Upper lobe of left lung (tissue), 4 donors: ENCODE measurements at regions not wholly inside any gene's neighbourhood (a gene's known extent, or its start where the extent isn't known, plus 50 kb on each side); places are given as distances from the start of the nearest gene placed in this dataset.

Source experiments
- CTCF ChIP-seq, 6 experiments: fragments of 450-650 bp in 4 of 6; fragments of 200-600 bp in 2 of 6; sonication (generic) in 2 of 6; IDR thresholded peaks; one replicate each; pipeline ENCODE4 v1.5.1; 2016 to 2019; ENCODE audit warnings: antibody characterized with exemption in 6 of 6
- EP300 ChIP-seq, 4 donors: sonication (generic); formaldehyde crosslinking; IDR thresholded peaks; one replicate each; pipeline ENCODE4 v1.5.1; 2017; ENCODE audit warnings: antibody characterized with exemption in 4 of 4, control low read depth in 2 of 4
- POLR2A ChIP-seq, 4 donors: fragments of 450-650 bp; IDR thresholded peaks; one replicate each; pipeline ENCODE4 v1.5.1; 2016 to 2017; ENCODE audit warnings: antibody characterized with exemption in 4 of 4, mild to moderate bottlenecking in 2 of 4

- no peak for TF ChIP-seq CTCF (IDR thresholded peaks at IDR 0.05)
- TF ChIP-seq POLR2A (IDR thresholded peaks at IDR 0.05) = no peak
- TF ChIP-seq EP300 (IDR thresholded peaks at IDR 0.05) = no peak
Observed at GRCh38 chr7:84251277-84251781, 56.7 kb upstream of the SEMA3A start.
